ENCODE measurements at regions not wholly inside any gene's neighbourhood (a gene's known extent, or its start where the extent isn't known, plus 50 kb on each side); places are given as distances from the start of the nearest gene placed in this dataset.

GRCh38 chr6:71033890-71034289, 77.0 kb upstream of the B3GAT2 start:
- no peak for DNase-seq
- Histone ChIP-seq H3K36me3 (ENCODE audit: control insufficient read depth in 3 of 3, insufficient read depth in 2 of 3, low read depth in 1 of 3, low read length in 3 of 3) (no peaks in the 10 kb centered on the region), H3K27ac (ENCODE audit: low read depth in 1 of 3, low read length in 2 of 3) (no peak overlapping the region), H3K27me3 (ENCODE audit: control insufficient read depth in 3 of 3, insufficient read depth in 3 of 3, low read length in 3 of 3) (peaks cover 0 to 2% (median 0%) of the 10 kb centered on the region in 3 donors), H3K9me3 (ENCODE audit: control insufficient read depth in 2 of 2, insufficient read depth in 1 of 2, low read depth in 1 of 2, low read length in 1 of 2) (no peaks in the 10 kb centered on the region), H3K4me3 (ENCODE audit: low read depth in 1 of 3, low read length in 3 of 3) (no peak overlapping the region), H3K4me1 (ENCODE audit: control insufficient read depth in 3 of 3, insufficient read depth in 2 of 3, low read depth in 1 of 3, low read length in 2 of 3) (no peaks in the 10 kb centered on the region)
- FAIRE-seq, result no peak
- 20 to 45% (median 32%) methylated on average over 4 of the region's 4 CpGs for WGBS, 3 donors

DNA sequence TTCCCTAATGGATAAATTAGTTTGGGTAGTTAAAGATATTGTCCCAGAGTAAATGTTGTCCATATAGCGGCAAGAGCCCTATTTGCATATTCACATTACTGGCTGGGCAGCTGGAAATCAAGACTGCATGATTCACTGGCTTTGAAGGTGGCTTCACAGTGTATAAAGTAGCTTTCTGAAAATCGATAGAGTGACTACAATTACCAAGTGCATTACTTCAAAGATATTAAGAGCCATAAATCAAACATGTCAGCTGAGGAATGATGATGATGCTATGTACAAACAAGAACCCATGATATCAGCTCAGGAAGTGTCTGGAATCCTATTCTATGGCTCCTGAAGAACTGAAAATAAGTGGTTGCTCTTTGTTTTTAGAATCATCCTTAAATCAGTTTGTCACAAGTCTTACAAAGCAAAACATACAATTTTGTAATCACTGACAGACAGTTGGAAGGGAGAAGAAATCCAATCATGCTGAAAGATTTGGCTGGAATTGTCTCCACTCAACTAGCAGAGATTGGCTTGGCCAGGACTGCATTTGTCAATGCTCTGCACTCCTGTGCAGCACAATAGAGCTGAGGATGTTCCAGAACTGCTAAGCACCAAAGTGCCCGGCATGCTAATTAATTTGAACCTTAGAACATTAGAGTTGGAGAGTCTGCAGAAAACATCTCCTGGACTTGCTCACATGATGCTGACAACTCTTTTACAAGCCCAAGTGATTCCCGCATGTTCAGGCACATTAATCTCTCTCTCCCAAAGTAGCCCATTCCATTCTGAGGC, 77.9 kb upstream of the B3GAT2 start:
- DNase-seq, result peak in 1 of 2 donors; percentile 8
- Histone ChIP-seq H3K27me3 (ENCODE audit: control insufficient read depth in 3 of 3, insufficient read depth in 3 of 3, low read length in 3 of 3) (peaks cover 0 to 2% (median 0%) of the 10 kb centered on the region in 3 donors), H3K27ac (ENCODE audit: low read depth in 1 of 3, low read length in 2 of 3) (no peak overlapping the region), H3K9me3 (ENCODE audit: control insufficient read depth in 2 of 2, insufficient read depth in 1 of 2, low read depth in 1 of 2, low read length in 1 of 2) (no peaks in the 10 kb centered on the region), H3K4me1 (ENCODE audit: control insufficient read depth in 3 of 3, insufficient read depth in 2 of 3, low read depth in 1 of 3, low read length in 2 of 3) (no peaks in the 10 kb centered on the region), H3K36me3 (ENCODE audit: control insufficient read depth in 3 of 3, insufficient read depth in 2 of 3, low read depth in 1 of 3, low read length in 3 of 3) (no peaks in the 10 kb centered on the region), H3K4me3 (ENCODE audit: low read depth in 1 of 3, low read length in 3 of 3) (no peak overlapping the region)
- WGBS, 3 donors, result 47 to 64% (median 52%) methylated on average over 4 of the region's 4 CpGs
- no peak for FAIRE-seq

GRCh38 chr6:71035871-71036270, 79.0 kb upstream of the B3GAT2 start:
- Histone ChIP-seq H3K4me3 (ENCODE audit: low read depth in 1 of 3, low read length in 3 of 3) (no peak overlapping the region), H3K27ac (ENCODE audit: low read depth in 1 of 3, low read length in 2 of 3) (no peak overlapping the region), H3K36me3 (ENCODE audit: control insufficient read depth in 3 of 3, insufficient read depth in 2 of 3, low read depth in 1 of 3, low read length in 3 of 3) (no peaks in the 10 kb centered on the region), H3K9me3 (ENCODE audit: control insufficient read depth in 2 of 2, insufficient read depth in 1 of 2, low read depth in 1 of 2, low read length in 1 of 2) (no peaks in the 10 kb centered on the region), H3K4me1 (ENCODE audit: control insufficient read depth in 3 of 3, insufficient read depth in 2 of 3, low read depth in 1 of 3, low read length in 2 of 3) (no peaks in the 10 kb centered on the region), H3K27me3 (ENCODE audit: control insufficient read depth in 3 of 3, insufficient read depth in 3 of 3, low read length in 3 of 3) (peaks cover 0 to 7% (median 0%) of the 10 kb centered on the region in 3 donors)
- FAIRE-seq, result no peak
- DNase-seq, result no peak

DNA sequence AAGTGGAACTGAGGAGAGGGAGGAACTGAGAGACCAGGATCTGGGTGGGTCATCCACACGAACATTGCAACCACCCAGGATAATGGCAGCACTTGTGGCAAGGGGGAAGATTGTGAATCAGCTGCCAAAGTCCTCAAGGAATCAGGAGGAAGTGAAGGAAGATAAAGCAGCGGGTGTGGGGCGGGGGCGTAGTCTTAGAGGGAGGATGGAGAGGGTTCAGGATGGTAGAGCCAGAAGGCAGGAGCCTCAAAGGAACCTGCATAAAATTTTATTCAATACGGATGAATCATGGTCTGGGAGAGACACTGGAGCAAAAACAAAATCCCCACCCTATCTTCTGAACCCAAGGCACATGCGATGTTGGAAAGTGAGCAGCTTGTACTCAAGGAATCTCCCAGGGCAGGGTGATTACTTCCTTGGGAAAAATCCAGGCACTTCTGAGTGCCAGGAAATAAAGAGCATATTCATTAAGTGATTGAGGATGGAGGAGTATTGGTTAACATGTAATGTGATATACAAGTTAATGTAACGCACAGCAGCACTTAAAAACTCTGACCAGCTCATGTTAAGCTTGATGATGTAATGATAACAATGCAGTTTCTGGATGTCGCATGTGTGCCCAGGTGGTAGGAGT, 82.0 kb upstream of the B3GAT2 start:
- WGBS, 3 donors, result 53 to 73% (median 62%) methylated on average over 8 of the region's 8 CpGs
- H3K4me3 ChIP-seq (ENCODE audit: low read depth in 1 of 3, low read length in 3 of 3), result no peak overlapping the region
- FAIRE-seq (no peak), DNase-seq (no peak)
- H3K9me3 ChIP-seq (ENCODE audit: control insufficient read depth in 2 of 2, insufficient read depth in 1 of 2, low read depth in 1 of 2, low read length in 1 of 2), result no peaks in the 10 kb centered on the region
- H3K4me1 ChIP-seq (ENCODE audit: control insufficient read depth in 3 of 3, insufficient read depth in 2 of 3, low read depth in 1 of 3, low read length in 2 of 3), result no peaks in the 10 kb centered on the region
- no peaks in the 10 kb centered on the region for H3K36me3 ChIP-seq (ENCODE audit: control insufficient read depth in 3 of 3, insufficient read depth in 2 of 3, low read depth in 1 of 3, low read length in 3 of 3)
- no peak overlapping the region for H3K27ac ChIP-seq (ENCODE audit: low read depth in 1 of 3, low read length in 2 of 3)
- H3K27me3 ChIP-seq (ENCODE audit: control insufficient read depth in 3 of 3, insufficient read depth in 3 of 3, low read length in 3 of 3), result peaks cover 0 to 7% (median 0%) of the 10 kb centered on the region in 3 donors

DNA sequence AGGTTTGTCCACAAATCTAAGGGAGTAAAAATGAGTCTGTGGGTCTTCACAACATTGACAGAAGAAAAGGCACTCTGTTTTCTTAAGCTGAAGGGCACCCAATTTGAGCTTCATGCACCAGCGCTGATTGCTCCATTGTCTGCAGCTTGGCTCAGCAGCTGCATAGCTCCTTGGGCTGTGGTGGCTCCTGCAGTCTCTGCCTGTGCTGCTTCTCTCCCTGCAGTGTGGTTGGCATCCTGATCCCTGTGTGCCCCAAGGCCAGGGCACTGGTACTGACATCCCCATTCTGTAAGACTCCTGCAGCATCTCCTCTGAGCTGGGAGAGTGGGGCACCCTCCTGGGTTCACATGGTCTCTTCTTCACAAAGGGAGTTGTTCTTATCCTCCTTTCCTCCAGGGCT, 83.2 kb upstream of the B3GAT2 start:
- WGBS, 3 donors, result 54 to 93% (median 85%) methylated on average over 1 of the region's 1 CpG

DNA sequence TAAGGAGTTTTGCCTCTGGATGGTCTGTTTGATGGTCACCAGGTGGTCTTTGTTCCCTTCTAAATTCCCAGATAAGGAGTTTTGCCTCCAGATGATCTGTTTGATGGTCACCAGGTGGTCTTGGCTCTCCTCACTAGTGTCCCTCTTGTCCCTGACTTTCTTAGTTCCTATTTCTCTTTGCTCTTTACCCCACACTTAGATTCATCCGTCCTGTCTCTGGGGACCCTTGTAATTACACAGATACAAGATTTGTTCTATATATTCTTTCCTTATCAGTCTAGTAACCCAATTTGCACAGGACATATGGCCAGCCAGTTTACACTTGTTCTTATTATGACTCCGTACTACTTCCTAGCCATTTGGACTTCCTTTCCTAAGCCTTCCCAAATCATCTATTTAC, 84.0 kb upstream of the B3GAT2 start:
- no peaks in the 10 kb centered on the region for H3K9me3 ChIP-seq (ENCODE audit: control insufficient read depth in 2 of 2, insufficient read depth in 1 of 2, low read depth in 1 of 2, low read length in 1 of 2)
- no peaks in the 10 kb centered on the region for H3K4me1 ChIP-seq (ENCODE audit: control insufficient read depth in 3 of 3, insufficient read depth in 2 of 3, low read depth in 1 of 3, low read length in 2 of 3)
- H3K4me3 ChIP-seq (ENCODE audit: low read depth in 1 of 3, low read length in 3 of 3), result no peak overlapping the region
- H3K36me3 ChIP-seq (ENCODE audit: control insufficient read depth in 3 of 3, insufficient read depth in 2 of 3, low read depth in 1 of 3, low read length in 3 of 3), result no peaks in the 10 kb centered on the region
- WGBS, 3 donors, result 67 to 75% (median 68%) methylated on average over 2 of the region's 2 CpGs
- DNase-seq (no peak), FAIRE-seq (no peak)
- H3K27me3 ChIP-seq (ENCODE audit: control insufficient read depth in 3 of 3, insufficient read depth in 3 of 3, low read length in 3 of 3), result peaks cover 0 to 7% (median 0%) of the 10 kb centered on the region in 3 donors
- H3K27ac ChIP-seq (ENCODE audit: low read depth in 1 of 3, low read length in 2 of 3), result no peak overlapping the region

More for the DNA sequence above, 83.2 kb upstream of the B3GAT2 start:
- DNase-seq (no peak), FAIRE-seq (no peak)
- H3K9me3 ChIP-seq (ENCODE audit: control insufficient read depth in 2 of 2, insufficient read depth in 1 of 2, low read depth in 1 of 2, low read length in 1 of 2), result no peaks in the 10 kb centered on the region
- H3K4me1 ChIP-seq (ENCODE audit: control insufficient read depth in 3 of 3, insufficient read depth in 2 of 3, low read depth in 1 of 3, low read length in 2 of 3), result no peaks in the 10 kb centered on the region
- H3K4me3 ChIP-seq (ENCODE audit: low read depth in 1 of 3, low read length in 3 of 3), result no peak overlapping the region
- H3K27me3 ChIP-seq (ENCODE audit: control insufficient read depth in 3 of 3, insufficient read depth in 3 of 3, low read length in 3 of 3), result peaks cover 0 to 7% (median 0%) of the 10 kb centered on the region in 3 donors
- no peak overlapping the region for H3K27ac ChIP-seq (ENCODE audit: low read depth in 1 of 3, low read length in 2 of 3)
- no peaks in the 10 kb centered on the region for H3K36me3 ChIP-seq (ENCODE audit: control insufficient read depth in 3 of 3, insufficient read depth in 2 of 3, low read depth in 1 of 3, low read length in 3 of 3)

DNA sequence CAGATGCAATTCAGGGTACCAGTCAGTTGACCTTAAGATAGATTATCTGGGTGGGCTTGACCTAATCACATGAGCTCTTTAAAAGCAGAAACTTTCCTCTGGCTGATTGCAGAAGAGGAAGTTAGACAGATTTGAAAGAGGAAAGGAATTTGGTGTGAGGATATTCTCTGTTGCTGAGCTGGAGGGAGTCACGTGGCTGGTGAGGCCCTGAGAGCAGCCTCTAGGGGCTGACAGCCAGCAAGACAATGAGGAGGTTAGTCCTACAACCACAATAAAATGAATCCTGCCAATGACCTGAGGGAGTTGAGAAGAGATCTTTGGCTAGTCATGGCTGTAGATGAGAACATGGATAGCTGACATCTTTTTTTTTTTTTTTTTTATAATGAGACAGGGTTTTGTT, 87.0 kb upstream of the B3GAT2 start:
- H3K9me3 ChIP-seq (ENCODE audit: control insufficient read depth in 2 of 2, insufficient read depth in 1 of 2, low read depth in 1 of 2, low read length in 1 of 2), result no peaks in the 10 kb centered on the region
- no peak overlapping the region for H3K4me3 ChIP-seq (ENCODE audit: low read depth in 1 of 3, low read length in 3 of 3)
- DNase-seq (no peak), FAIRE-seq (no peak)
- peaks cover 0 to 5% (median 0%) of the 10 kb centered on the region in 3 donors for H3K27me3 ChIP-seq (ENCODE audit: control insufficient read depth in 3 of 3, insufficient read depth in 3 of 3, low read length in 3 of 3)
- WGBS, 3 donors, result 22 to 38% (median 30%) methylated on average over 1 of the region's 1 CpG
- H3K27ac ChIP-seq (ENCODE audit: low read depth in 1 of 3, low read length in 2 of 3), result no peak overlapping the region
- H3K36me3 ChIP-seq (ENCODE audit: control insufficient read depth in 3 of 3, insufficient read depth in 2 of 3, low read depth in 1 of 3, low read length in 3 of 3), result no peaks in the 10 kb centered on the region
- H3K4me1 ChIP-seq (ENCODE audit: control insufficient read depth in 3 of 3, insufficient read depth in 2 of 3, low read depth in 1 of 3, low read length in 2 of 3), result no peaks in the 10 kb centered on the region

DNA sequence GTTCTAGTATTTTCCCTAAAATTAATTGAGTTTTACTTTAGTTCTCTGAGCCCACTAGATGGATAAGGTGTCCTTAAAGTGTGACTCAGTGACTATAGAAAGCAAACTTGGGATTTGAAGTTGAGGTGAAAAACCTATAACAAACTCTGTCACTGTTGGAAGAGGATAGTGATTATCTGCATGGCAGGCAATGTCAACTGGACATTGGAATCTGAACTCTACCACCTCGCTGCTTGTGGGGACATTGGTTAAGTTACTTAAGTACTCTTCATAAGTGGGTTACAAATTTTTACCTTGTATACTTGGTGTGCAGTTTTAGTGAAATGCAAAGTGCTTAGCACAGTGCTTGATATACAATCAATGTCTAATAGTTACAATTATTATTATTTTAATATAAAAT, 87.9 kb upstream of the B3GAT2 start:
- no peak for FAIRE-seq
- no peak overlapping the region for H3K27ac ChIP-seq (ENCODE audit: low read depth in 1 of 3, low read length in 2 of 3)
- peaks cover 0 to 5% (median 0%) of the 10 kb centered on the region in 3 donors for H3K27me3 ChIP-seq (ENCODE audit: control insufficient read depth in 3 of 3, insufficient read depth in 3 of 3, low read length in 3 of 3)
- 38 to 65% (median 50%) methylated on average over 1 of the region's 1 CpG for WGBS, 3 donors
- H3K36me3 ChIP-seq (ENCODE audit: control insufficient read depth in 3 of 3, insufficient read depth in 2 of 3, low read depth in 1 of 3, low read length in 3 of 3), result no peaks in the 10 kb centered on the region
- no peak for DNase-seq
- no peaks in the 10 kb centered on the region for H3K4me1 ChIP-seq (ENCODE audit: control insufficient read depth in 3 of 3, insufficient read depth in 2 of 3, low read depth in 1 of 3, low read length in 2 of 3)
- H3K9me3 ChIP-seq (ENCODE audit: control insufficient read depth in 2 of 2, insufficient read depth in 1 of 2, low read depth in 1 of 2, low read length in 1 of 2), result no peaks in the 10 kb centered on the region
- no peak overlapping the region for H3K4me3 ChIP-seq (ENCODE audit: low read depth in 1 of 3, low read length in 3 of 3)
